Thyroid gland (tissue), 4 donors: ENCODE measurements at regions not wholly inside any gene's neighbourhood (a gene's known extent, or its start where the extent isn't known, plus 50 kb on each side); places are given as distances from the start of the nearest gene placed in this dataset.

Experiments used
- CTCF ChIP-seq, 6 experiments: fragments of 200-600 bp in 3 of 6; fragments of 450-650 bp in 3 of 6; sonication (generic) in 3 of 6; IDR thresholded peaks; one replicate each; pipeline ENCODE4 v1.5.1; 2016 to 2019; ENCODE audit warnings: antibody characterized with exemption in 6 of 6, mild to moderate bottlenecking in 2 of 6, inconsistent platforms in 1 of 6, moderate library complexity in 1 of 6
- POLR2A ChIP-seq, 2 donors: fragments of 450-650 bp; IDR thresholded peaks; one replicate each; pipeline ENCODE4 v1.6.1; 2017; ENCODE audit warnings: antibody characterized with exemption in 2 of 2, mild to moderate bottlenecking in 2 of 2, moderate library complexity in 1 of 2

GRCh38 chr1:62991152-62991551 is 207.2 kb downstream of the ATG4C start:
- no peak for TF ChIP-seq CTCF (IDR thresholded peaks at IDR 0.05)
- no peak for TF ChIP-seq POLR2A (IDR thresholded peaks at IDR 0.05)
